Mesenchymal stem cell (in vitro differentiated cells and primary cell): ENCODE measurements at regions not wholly inside any gene's neighbourhood (a gene's known extent, or its start where the extent isn't known, plus 50 kb on each side); places are given as distances from the start of the nearest gene placed in this dataset.

ENCODE experiments used
- DNase-seq: peaks from one replicate; pipeline ENCODE4 v3.0.0-alpha.2; 2013
- H2AFZ ChIP-seq: one replicate; pipeline ENCODE4 v1.6.1; 2013; ENCODE audit warnings: low read depth, mild to moderate bottlenecking, control low read depth, inconsistent platforms, low read length, moderate library complexity
- H2AK5ac ChIP-seq: 2 replicates; pipeline ENCODE4 v1.6.1; 2013; ENCODE audit warnings: low read length, moderate library complexity, mild to moderate bottlenecking, inconsistent platforms; ENCODE audit not compliant: severe bottlenecking
- H2BK120ac ChIP-seq: one replicate; pipeline ENCODE4 v1.6.1; 2013; ENCODE audit warnings: low read depth, mild to moderate bottlenecking, inconsistent platforms, low read length, moderate library complexity
- H2BK12ac ChIP-seq, 2 experiments: one replicate each; pipeline ENCODE4 v1.6.1; 2013; ENCODE audit warnings: inconsistent platforms in 2 of 2, low read length in 2 of 2, mild to moderate bottlenecking in 2 of 2, moderate library complexity in 2 of 2, control low read depth in 1 of 2
- H2BK15ac ChIP-seq: one replicate; pipeline ENCODE4 v1.6.1; 2013; ENCODE audit warnings: mild to moderate bottlenecking, low read depth, inconsistent platforms; ENCODE audit not compliant: poor library complexity, severe bottlenecking
- H2BK5ac ChIP-seq: 2 replicates; pipeline ENCODE4 v1.6.1; 2013; ENCODE audit warnings: low read depth, mild to moderate bottlenecking, low read length, control low read depth, inconsistent platforms; ENCODE audit not compliant: poor library complexity, severe bottlenecking
- H3K14ac ChIP-seq, 2 experiments: one replicate each; pipeline ENCODE4 v1.6.1; 2013; ENCODE audit warnings: inconsistent platforms in 2 of 2, low read length in 2 of 2, control low read depth in 1 of 2, mild to moderate bottlenecking in 1 of 2, moderate library complexity in 1 of 2
- H3K18ac ChIP-seq, 2 experiments: one replicate each; pipeline ENCODE4 v1.6.1; 2013; ENCODE audit warnings: inconsistent platforms in 2 of 2, low read length in 2 of 2, control low read depth in 1 of 2, low read depth in 1 of 2, mild to moderate bottlenecking in 1 of 2
- H3K23ac ChIP-seq, 2 experiments: one replicate each; pipeline ENCODE4 v1.6.1; 2013; ENCODE audit warnings: inconsistent platforms in 2 of 2, low read length in 2 of 2, mild to moderate bottlenecking in 2 of 2, moderate library complexity in 2 of 2, control low read depth in 1 of 2
- H3K27ac ChIP-seq: 2 replicates; pipeline ENCODE4 v1.5.1; 2013; ENCODE audit warnings: mild to moderate bottlenecking, moderate library complexity, low read length, control low read depth, inconsistent platforms; ENCODE audit not compliant: poor library complexity, severe bottlenecking
- H3K27me3 ChIP-seq, 2 experiments: 2 replicates each; pipeline versions ENCODE4 v1.6.1 to v1.7.0; 2013; ENCODE audit warnings: low read length in 2 of 2, mild to moderate bottlenecking in 2 of 2, moderate library complexity in 2 of 2, control low read depth in 1 of 2, inconsistent platforms in 1 of 2; ENCODE audit not compliant: control insufficient read depth in 1 of 2, insufficient read depth in 1 of 2
- H3K36me3 ChIP-seq, 2 experiments: 2 replicates each; pipeline versions ENCODE4 v1.6.1 to v1.7.0; 2013; ENCODE audit warnings: low read length in 2 of 2, control low read depth in 1 of 2, inconsistent platforms in 1 of 2, low read depth in 1 of 2, mild to moderate bottlenecking in 1 of 2; ENCODE audit not compliant: insufficient read depth in 2 of 2, control insufficient read depth in 1 of 2
- H3K4ac ChIP-seq, 2 experiments: one replicate each; pipeline ENCODE4 v1.6.1; 2013; ENCODE audit warnings: inconsistent platforms in 2 of 2, low read length in 2 of 2, mild to moderate bottlenecking in 2 of 2, moderate library complexity in 2 of 2, control low read depth in 1 of 2, low read depth in 1 of 2
- H3K4me1 ChIP-seq: 2 replicates; pipeline ENCODE4 v1.6.1; 2013; ENCODE audit warnings: low read depth, low read length, control low read depth; ENCODE audit not compliant: control insufficient read depth, insufficient read depth
- H3K4me2 ChIP-seq: 2 replicates; pipeline ENCODE4 v1.6.1; 2013; ENCODE audit warnings: low read length, mild to moderate bottlenecking, inconsistent platforms; ENCODE audit not compliant: poor library complexity, severe bottlenecking
- H3K4me3 ChIP-seq, 2 experiments: 2 replicates each; pipeline versions ENCODE4 v1.5.1 to v1.7.0; 2013; ENCODE audit warnings: low read length in 2 of 2, mild to moderate bottlenecking in 2 of 2, control low read depth in 1 of 2, low read depth in 1 of 2; ENCODE audit not compliant: insufficient read depth in 1 of 2
- H3K79me1 ChIP-seq: replicated peaks from 2 replicates; pipeline ENCODE4 v1.6.1; 2013; ENCODE audit warnings: mild to moderate bottlenecking, control low read depth, low read length, inconsistent platforms; ENCODE audit not compliant: poor library complexity, severe bottlenecking
- H3K9ac ChIP-seq: 2 replicates; pipeline ENCODE4 v1.7.0; 2013; ENCODE audit warnings: mild to moderate bottlenecking, low read length, moderate library complexity
- H3K9me3 ChIP-seq: 2 replicates; pipeline ENCODE4 v1.7.0; 2013; ENCODE audit warnings: mild to moderate bottlenecking, low read length; ENCODE audit not compliant: control insufficient read depth
- H4K8ac ChIP-seq: one replicate; pipeline ENCODE4 v1.6.1; 2013; ENCODE audit warnings: inconsistent platforms, mild to moderate bottlenecking, low read length, moderate library complexity
- H4K91ac ChIP-seq: one replicate; pipeline ENCODE4 v1.6.1; 2013; ENCODE audit warnings: mild to moderate bottlenecking, low read length, inconsistent platforms
- WGBS: methylation state at CpG from one replicate; pipeline ENCODE4 v1.1.7; 2013; ENCODE audit warnings: mixed read lengths; 5-methylcytosine and 5-hydroxymethylcytosine counted together

DNA sequence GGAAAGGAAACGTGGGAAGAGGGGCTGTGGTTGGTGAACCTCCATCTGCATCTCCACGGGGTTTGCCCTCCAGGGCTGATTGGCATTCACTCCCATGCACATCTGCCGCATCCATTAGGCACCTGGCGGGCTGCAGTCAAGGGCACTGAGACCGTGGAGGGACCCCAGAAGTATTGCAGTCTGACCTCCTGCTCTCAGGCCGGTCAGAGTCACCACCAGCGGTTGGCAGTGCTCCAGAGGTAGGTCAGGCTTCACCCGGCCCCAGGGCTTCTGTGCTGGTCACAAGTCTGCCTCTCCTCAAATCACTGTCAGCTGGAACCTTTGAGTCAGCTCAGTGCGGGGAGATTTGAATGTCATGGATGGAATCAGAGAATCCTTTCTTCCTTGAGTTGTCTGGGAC lies 132.3 kb downstream of the PAPOLA start:
- no peaks in the 10 kb centered on the region for H3K4me1 ChIP-seq
- peaks cover 12% of the 10 kb centered on the region for H3K9me3 ChIP-seq
- H3K4me3 ChIP-seq = no peak overlapping the region
- H3K27me3 ChIP-seq = peaks cover 0 to 2% of the 10 kb centered on the region in 2 experiments
- no peak overlapping the region for H2BK12ac ChIP-seq
- no peaks in the 10 kb centered on the region for H3K36me3 ChIP-seq
- H4K8ac ChIP-seq = no peak overlapping the region
- H3K4me2 ChIP-seq = no peak overlapping the region
- no peak for DNase-seq
- no peak overlapping the region for H2BK15ac ChIP-seq
- 65% methylated on average over 9 of the region's 9 CpGs for WGBS
- no peak overlapping the region for H2AK5ac ChIP-seq
- no peak overlapping the region for H4K91ac ChIP-seq
- no peak overlapping the region for H3K23ac ChIP-seq
- no peak overlapping the region for H3K18ac ChIP-seq
- no peak overlapping the region for H2BK120ac ChIP-seq
- H2AFZ ChIP-seq = no peak overlapping the region
- no peak overlapping the region for H3K9ac ChIP-seq
- H3K14ac ChIP-seq = no peak overlapping the region
- H3K79me1 ChIP-seq = no peaks in the 10 kb centered on the region
- H3K4ac ChIP-seq = no peak overlapping the region
- H2BK5ac ChIP-seq = no peak overlapping the region
- H3K27ac ChIP-seq = no peak overlapping the region

DNA sequence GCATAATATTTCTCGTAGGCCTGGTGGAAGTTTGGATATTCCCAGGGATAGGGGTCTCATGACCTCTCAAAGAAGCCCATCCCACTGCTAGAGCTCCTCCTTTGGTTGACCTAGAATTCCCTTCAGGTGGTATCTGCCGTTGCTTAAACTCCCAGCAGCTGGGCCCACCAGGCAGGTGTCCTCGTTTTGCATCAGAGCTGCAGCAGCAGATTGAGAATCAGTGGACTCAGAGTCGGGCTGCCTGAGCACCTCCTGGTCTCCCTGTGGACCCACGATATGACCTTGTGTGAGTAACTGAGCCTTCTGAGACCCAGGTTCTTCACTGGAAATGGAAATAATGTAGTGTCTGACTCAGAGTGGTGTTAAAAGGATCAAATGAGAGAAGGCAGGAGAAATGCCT lies 132.7 kb downstream of the PAPOLA start:
- no peak overlapping the region for H2BK5ac ChIP-seq

DNA sequence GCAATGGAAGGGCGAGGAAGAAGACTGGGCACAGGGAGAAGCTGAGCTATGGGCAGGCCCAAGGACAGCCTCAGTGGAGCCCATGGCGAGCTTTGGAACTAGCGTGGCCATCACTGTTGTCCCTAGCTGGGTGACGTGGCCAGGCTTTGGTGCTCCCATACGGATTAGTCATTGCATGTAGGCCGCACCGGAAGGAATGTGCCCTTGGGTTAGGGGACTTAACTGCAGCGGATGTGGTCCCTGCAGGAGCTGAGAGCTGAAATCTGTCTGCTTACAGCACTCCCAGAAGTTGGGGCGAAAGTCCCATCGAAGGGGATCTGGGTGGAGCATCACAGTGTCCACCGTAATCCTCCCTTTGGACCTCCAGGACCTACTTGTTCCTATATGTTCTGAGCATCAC lies 133.7 kb downstream of the PAPOLA start:
- Histone ChIP-seq H3K4me3 (no peak overlapping the region), H3K9me3 (peaks cover 4% of the 10 kb centered on the region), H3K27ac (no peak overlapping the region), H2BK12ac (no peak overlapping the region), H3K23ac (no peak overlapping the region), H3K27me3 (peaks cover 0 to 2% of the 10 kb centered on the region in 2 experiments), H2BK15ac (no peak overlapping the region), H3K4me2 (no peak overlapping the region), H3K36me3 (no peaks in the 10 kb centered on the region), H2BK120ac (no peak overlapping the region), H2BK5ac (no peak overlapping the region), H4K91ac (no peak overlapping the region), H3K14ac (no peak overlapping the region), H3K4ac (no peak overlapping the region), H3K79me1 (no peaks in the 10 kb centered on the region), H3K9ac (no peak overlapping the region), H2AFZ (no peak overlapping the region), H3K18ac (no peak overlapping the region), H3K4me1 (no peaks in the 10 kb centered on the region), H4K8ac (no peak overlapping the region), H2AK5ac (no peak overlapping the region)
- DNase-seq = no peak
- WGBS = 68% methylated on average over 8 of the region's 11 CpGs

More for the DNA sequence above, 132.7 kb downstream of the PAPOLA start:
- Histone ChIP-seq H3K23ac (no peak overlapping the region), H3K27me3 (peaks cover 0 to 2% of the 10 kb centered on the region in 2 experiments), H2BK120ac (no peak overlapping the region), H2AK5ac (no peak overlapping the region), H3K4ac (no peak overlapping the region), H3K4me1 (no peaks in the 10 kb centered on the region), H2BK12ac (no peak overlapping the region), H4K8ac (no peak overlapping the region), H3K36me3 (no peaks in the 10 kb centered on the region), H3K9ac (no peak overlapping the region), H3K4me2 (no peak overlapping the region), H3K79me1 (no peaks in the 10 kb centered on the region), H3K27ac (no peak overlapping the region), H3K9me3 (peaks cover 8% of the 10 kb centered on the region), H2AFZ (no peak overlapping the region), H2BK15ac (no peak overlapping the region), H3K14ac (no peak overlapping the region), H3K4me3 (no peak overlapping the region), H4K91ac (no peak overlapping the region), H3K18ac (no peak overlapping the region)
- WGBS = 56% methylated on average over 5 of the region's 5 CpGs
- no peak for DNase-seq

DNA sequence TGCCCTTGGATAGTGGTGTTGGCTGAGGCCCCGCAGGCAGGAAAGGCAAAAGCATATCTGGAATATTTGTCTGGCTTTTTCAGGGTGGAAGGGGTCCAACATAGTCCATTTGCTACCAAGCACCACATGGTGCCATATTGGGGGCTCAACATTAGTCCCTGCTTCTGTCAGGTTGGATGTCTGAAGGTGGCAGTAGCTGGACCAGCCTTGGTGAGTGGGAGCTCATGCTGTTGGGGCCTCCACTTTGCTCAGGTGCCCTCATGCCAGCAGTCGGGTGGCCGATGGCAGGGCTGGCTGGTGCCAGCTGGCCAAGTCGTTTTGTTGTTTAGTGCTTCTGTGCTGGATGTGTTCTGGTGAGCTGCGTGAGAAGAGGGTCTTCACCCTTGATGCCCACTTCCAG lies 135.3 kb downstream of the PAPOLA start:
- Histone ChIP-seq H4K8ac (no peak overlapping the region), H4K91ac (no peak overlapping the region), H3K4me3 (no peak overlapping the region), H2AK5ac (no peak overlapping the region), H3K79me1 (no peaks in the 10 kb centered on the region), H3K4ac (no peak overlapping the region), H3K27ac (no peak overlapping the region), H3K9me3 (peaks cover 4% of the 10 kb centered on the region), H2BK15ac (no peak overlapping the region), H3K14ac (no peak overlapping the region), H3K4me2 (no peak overlapping the region), H3K9ac (no peak overlapping the region), H3K36me3 (no peaks in the 10 kb centered on the region), H3K18ac (no peak overlapping the region), H2BK120ac (no peak overlapping the region), H2BK12ac (no peak overlapping the region), H3K23ac (no peak overlapping the region), H3K27me3 (peaks cover 0 to 2% of the 10 kb centered on the region in 2 experiments), H2AFZ (no peak overlapping the region), H2BK5ac (no peak overlapping the region), H3K4me1 (no peaks in the 10 kb centered on the region)
- WGBS = 65% methylated on average over 5 of the region's 5 CpGs
- DNase-seq = no peak
